ENCODE measurements at regions not wholly inside any gene's neighbourhood (a gene's known extent, or its start where the extent isn't known, plus 50 kb on each side); places are given as distances from the start of the nearest gene placed in this dataset.
A peak's percentile ranks its signal among the peaks of the same experiment; 100 is the strongest.

DNA sequence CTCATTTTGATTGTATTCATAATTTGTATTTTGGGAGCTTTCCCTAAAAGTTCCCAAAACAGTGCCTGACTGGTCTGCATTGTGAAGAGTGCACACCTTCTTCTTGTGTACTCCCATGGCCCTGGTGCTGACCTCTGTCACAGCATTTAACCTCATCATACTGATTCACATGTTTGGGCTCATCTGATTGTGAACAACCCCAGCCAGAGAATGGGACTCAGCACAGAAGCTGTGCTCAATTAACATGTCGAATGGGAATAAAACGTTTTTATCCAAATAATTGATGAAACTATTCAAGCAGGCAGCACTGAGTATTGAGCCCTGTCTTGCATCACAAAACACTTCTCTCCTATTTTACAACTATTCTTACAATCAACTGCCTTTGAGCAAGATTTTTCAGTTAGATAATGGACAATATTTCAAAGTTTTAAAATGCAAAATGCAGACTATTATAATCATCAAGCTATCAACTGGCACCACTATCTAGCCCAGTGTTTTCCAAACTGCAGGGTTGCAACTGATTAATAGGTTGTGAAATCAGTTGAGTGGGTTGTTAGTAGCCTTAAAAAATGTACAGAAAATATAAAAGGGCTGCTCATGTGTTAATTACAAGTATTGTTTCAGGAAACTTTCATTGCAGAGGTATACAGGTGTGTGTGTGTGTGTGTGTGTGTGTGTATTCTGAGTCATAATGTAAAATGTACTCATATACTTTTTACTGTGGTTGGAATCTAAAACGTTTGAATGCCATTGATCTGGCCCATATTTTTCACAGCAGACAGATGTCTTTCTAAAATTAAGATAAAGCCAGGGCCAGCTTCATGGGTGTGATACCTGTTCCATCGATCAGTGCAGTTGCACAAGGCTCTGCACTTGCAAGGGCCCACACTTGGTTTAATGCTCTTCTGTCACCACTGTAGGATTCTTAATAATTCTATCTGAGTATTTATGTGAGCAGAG lies 190.5 kb downstream of the PIK3R1 start:
- no peak; the same call in 1 of the 2 replicates for ATAC-seq
- in situ Hi-C loops (cut with HindIII; ENCODE audit: low pct_unique_long_range_greater_than_20kb, low sequenced_read_pairs) (no loop called here), intact Hi-C loops (cut with micrococcal nuclease; ENCODE audit: unreplicated experiment) (no loop called here)
- BruUV-seq (replicated peaks), result no TSS peak
- TF ChIP-seq, protein P1, sequence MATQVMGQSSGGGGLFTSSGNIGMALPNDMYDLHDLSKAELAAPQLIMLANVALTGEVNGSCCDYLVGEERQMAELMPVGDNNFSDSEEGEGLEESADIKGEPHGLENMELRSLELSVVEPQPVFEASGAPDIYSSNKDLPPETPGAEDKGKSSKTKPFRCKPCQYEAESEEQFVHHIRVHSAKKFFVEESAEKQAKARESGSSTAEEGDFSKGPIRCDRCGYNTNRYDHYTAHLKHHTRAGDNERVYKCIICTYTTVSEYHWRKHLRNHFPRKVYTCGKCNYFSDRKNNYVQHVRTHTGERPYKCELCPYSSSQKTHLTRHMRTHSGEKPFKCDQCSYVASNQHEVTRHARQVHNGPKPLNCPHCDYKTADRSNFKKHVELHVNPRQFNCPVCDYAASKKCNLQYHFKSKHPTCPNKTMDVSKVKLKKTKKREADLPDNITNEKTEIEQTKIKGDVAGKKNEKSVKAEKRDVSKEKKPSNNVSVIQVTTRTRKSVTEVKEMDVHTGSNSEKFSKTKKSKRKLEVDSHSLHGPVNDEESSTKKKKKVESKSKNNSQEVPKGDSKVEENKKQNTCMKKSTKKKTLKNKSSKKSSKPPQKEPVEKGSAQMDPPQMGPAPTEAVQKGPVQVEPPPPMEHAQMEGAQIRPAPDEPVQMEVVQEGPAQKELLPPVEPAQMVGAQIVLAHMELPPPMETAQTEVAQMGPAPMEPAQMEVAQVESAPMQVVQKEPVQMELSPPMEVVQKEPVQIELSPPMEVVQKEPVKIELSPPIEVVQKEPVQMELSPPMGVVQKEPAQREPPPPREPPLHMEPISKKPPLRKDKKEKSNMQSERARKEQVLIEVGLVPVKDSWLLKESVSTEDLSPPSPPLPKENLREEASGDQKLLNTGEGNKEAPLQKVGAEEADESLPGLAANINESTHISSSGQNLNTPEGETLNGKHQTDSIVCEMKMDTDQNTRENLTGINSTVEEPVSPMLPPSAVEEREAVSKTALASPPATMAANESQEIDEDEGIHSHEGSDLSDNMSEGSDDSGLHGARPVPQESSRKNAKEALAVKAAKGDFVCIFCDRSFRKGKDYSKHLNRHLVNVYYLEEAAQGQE (IDR thresholded peaks at IDR 0.05; ENCODE audit: insufficient read depth in 1 of 2, low read depth in 2 of 2, low read length in 1 of 2), result no peak
- TF ChIP-seq TCF7L2 (IDR thresholded peaks at IDR 0.05; ENCODE audit: low read depth, low read length) (no peak), POLR2AphosphoS5 (IDR thresholded peaks at IDR 0.05; ENCODE audit: low read depth, low read length) (no peak), SIN3A (IDR thresholded peaks at IDR 0.05; ENCODE audit: borderline replicate concordance, insufficient read depth, low read depth, low read length) (no peak)
- TF ChIP-seq, protein P2, sequence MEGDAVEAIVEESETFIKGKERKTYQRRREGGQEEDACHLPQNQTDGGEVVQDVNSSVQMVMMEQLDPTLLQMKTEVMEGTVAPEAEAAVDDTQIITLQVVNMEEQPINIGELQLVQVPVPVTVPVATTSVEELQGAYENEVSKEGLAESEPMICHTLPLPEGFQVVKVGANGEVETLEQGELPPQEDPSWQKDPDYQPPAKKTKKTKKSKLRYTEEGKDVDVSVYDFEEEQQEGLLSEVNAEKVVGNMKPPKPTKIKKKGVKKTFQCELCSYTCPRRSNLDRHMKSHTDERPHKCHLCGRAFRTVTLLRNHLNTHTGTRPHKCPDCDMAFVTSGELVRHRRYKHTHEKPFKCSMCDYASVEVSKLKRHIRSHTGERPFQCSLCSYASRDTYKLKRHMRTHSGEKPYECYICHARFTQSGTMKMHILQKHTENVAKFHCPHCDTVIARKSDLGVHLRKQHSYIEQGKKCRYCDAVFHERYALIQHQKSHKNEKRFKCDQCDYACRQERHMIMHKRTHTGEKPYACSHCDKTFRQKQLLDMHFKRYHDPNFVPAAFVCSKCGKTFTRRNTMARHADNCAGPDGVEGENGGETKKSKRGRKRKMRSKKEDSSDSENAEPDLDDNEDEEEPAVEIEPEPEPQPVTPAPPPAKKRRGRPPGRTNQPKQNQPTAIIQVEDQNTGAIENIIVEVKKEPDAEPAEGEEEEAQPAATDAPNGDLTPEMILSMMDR (IDR thresholded peaks at IDR 0.05), result no peak
- Histone ChIP-seq H3K27ac (ENCODE audit: low read length) (no peak overlapping the region), H3K4me3 (ENCODE audit: low read depth in 2 of 2, low read length in 2 of 2) (no peak overlapping the region), H3K4me1 (ENCODE audit: control insufficient read depth, insufficient read depth, low read length) (0 out of 2 replicates have a peak, but pooled peaks cover 3% of the 10 kb centered on the region), H3K36me3 (ENCODE audit: control insufficient read depth, insufficient read depth, low read length) (no peaks in the 10 kb centered on the region), H3K27me3 (ENCODE audit: control insufficient read depth, insufficient read depth, low read length) (no peaks in the 10 kb centered on the region), H3K9me3 (ENCODE audit: control insufficient read depth, insufficient read depth, low read depth, low read length) (no peaks in the 10 kb centered on the region)
- ChIA-PET CTCF (no interaction called here), POLR2A (no interaction called here)
- DNase-seq (ENCODE audit: low read depth, low spot score), result no peak

DNA sequence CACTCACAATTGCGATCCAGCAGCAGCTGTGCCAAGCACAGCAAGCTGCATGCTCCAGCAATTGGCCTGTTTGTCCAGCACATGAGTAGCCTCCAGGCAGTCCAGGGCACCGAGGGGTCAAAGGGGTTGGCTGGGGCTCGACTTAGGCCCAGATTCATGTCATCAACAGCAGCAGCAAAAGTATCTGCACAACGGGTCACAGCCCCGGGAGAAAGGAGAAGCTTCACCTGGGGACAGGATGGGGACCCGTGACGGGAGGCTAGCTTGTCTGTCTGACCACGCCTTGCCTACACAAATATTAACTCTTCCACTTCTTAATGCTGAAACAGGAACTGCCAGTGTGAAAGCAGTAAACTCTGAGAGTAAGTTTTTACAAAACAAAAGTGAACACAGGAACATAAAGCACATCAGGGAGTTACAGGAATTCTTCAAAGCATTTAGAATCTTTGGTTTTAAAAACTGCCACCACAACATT lies 191.2 kb downstream of the PIK3R1 start:
- no peaks in the 10 kb centered on the region for H3K27me3 ChIP-seq (ENCODE audit: control insufficient read depth, insufficient read depth, low read length)
- ATAC-seq, result peak; percentile 42; the same call in 1 of the 2 replicates
- no peak for DNase-seq (ENCODE audit: low read depth, low spot score)
- in situ Hi-C loops (cut with HindIII; ENCODE audit: low pct_unique_long_range_greater_than_20kb, low sequenced_read_pairs), result no loop called here
- no TSS peak for BruUV-seq (replicated peaks)
- TF ChIP-seq, protein P2 (IDR thresholded peaks at IDR 0.05), result no peak
- TF ChIP-seq TCF7L2 (IDR thresholded peaks at IDR 0.05; ENCODE audit: low read depth, low read length) (no peak), SIN3A (IDR thresholded peaks at IDR 0.05; ENCODE audit: borderline replicate concordance, insufficient read depth, low read depth, low read length) (no peak), POLR2AphosphoS5 (IDR thresholded peaks at IDR 0.05; ENCODE audit: low read depth, low read length) (no peak)
- TF ChIP-seq, protein P1 (IDR thresholded peaks at IDR 0.05; ENCODE audit: insufficient read depth in 1 of 2, low read depth in 2 of 2, low read length in 1 of 2), result no peak
- H3K4me1 ChIP-seq (ENCODE audit: control insufficient read depth, insufficient read depth, low read length), result 0 out of 2 replicates have a peak, but pooled peaks cover 3% of the 10 kb centered on the region
- ChIA-PET POLR2A (no interaction called here), CTCF (no interaction called here)
- H3K27ac ChIP-seq (ENCODE audit: low read length), result no peak overlapping the region
- H3K9me3 ChIP-seq (ENCODE audit: control insufficient read depth, insufficient read depth, low read depth, low read length), result no peaks in the 10 kb centered on the region
- H3K4me3 ChIP-seq (ENCODE audit: low read depth in 2 of 2, low read length in 2 of 2), result peak overlapping the region in 1 of 2 experiments; percentile 10; a peak in 1 of 4 replicates
- no peaks in the 10 kb centered on the region for H3K36me3 ChIP-seq (ENCODE audit: control insufficient read depth, insufficient read depth, low read length)
- intact Hi-C loops (cut with micrococcal nuclease; ENCODE audit: unreplicated experiment), result no loop called here
